ENCODE measurements at regions not wholly inside any gene's neighbourhood (a gene's known extent, or its start where the extent isn't known, plus 50 kb on each side); places are given as distances from the start of the nearest gene placed in this dataset.

DNA sequence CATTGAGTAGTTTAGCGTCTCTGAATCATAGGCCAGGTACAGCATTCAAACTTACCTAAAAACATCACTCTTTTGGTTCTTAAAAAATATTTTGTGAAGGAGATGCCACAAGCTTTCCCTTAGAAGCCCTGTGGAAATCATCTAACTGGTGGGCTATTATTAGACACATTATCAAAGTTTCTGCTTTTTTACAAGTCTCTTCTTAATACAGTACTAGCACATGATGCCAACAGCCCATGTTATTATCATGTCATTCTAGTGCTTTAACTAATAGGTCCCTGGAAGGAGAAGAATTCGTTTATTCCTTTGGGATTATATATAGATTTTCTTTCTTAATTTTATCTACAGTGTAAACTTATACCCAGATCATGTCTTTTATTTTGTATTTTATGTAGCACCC is 146.0 kb upstream of the PTPRK start:
- 73% methylated on average over 2 of the region's 2 CpGs for WGBS
- H3K36me3 ChIP-seq, result no peaks in the 10 kb centered on the region
- TF ChIP-seq, protein P1, sequence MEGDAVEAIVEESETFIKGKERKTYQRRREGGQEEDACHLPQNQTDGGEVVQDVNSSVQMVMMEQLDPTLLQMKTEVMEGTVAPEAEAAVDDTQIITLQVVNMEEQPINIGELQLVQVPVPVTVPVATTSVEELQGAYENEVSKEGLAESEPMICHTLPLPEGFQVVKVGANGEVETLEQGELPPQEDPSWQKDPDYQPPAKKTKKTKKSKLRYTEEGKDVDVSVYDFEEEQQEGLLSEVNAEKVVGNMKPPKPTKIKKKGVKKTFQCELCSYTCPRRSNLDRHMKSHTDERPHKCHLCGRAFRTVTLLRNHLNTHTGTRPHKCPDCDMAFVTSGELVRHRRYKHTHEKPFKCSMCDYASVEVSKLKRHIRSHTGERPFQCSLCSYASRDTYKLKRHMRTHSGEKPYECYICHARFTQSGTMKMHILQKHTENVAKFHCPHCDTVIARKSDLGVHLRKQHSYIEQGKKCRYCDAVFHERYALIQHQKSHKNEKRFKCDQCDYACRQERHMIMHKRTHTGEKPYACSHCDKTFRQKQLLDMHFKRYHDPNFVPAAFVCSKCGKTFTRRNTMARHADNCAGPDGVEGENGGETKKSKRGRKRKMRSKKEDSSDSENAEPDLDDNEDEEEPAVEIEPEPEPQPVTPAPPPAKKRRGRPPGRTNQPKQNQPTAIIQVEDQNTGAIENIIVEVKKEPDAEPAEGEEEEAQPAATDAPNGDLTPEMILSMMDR (IDR thresholded peaks at IDR 0.05), result no peak
- TF ChIP-seq POLR2A (IDR thresholded peaks at IDR 0.05) (no peak), POLR2AphosphoS5 (IDR thresholded peaks at IDR 0.05) (no peak)
- H3K27ac ChIP-seq, result no peak overlapping the region
- DNase-seq (ENCODE audit: low spot score), result no peak
- intact Hi-C loops (cut with DNase I), result no loop called here
- no peak overlapping the region for H3K4me3 ChIP-seq
- H3K4me1 ChIP-seq (replicated peaks), result no peaks in the 10 kb centered on the region
- no peaks in the 10 kb centered on the region for H3K9me3 ChIP-seq
- H3K27me3 ChIP-seq (replicated peaks; ENCODE audit: insufficient read depth), result no peaks in the 10 kb centered on the region

DNA sequence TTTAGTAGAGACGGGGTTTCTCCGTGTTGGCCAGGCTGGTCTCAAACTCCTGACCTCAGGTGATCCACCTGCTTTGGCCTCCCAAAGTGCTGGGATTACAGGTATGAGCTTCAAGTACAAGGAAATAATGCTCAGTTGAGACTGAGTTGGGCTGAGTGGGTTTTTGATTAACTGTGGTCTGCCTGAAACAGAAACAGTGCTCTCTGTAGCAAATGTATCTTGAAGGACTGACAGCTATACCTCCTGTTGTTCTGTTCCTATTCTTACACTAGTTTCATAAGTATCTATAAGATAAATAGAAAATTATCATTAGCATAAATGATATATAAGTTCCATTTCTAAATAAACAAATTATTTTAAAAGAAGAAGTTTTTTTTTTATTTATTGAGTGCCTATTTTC is 142.8 kb upstream of the PTPRK start:
- Histone ChIP-seq H3K36me3 (no peaks in the 10 kb centered on the region), H3K4me1 (replicated peaks) (no peaks in the 10 kb centered on the region), H3K27ac (no peak overlapping the region), H3K27me3 (replicated peaks; ENCODE audit: insufficient read depth) (no peaks in the 10 kb centered on the region), H3K4me3 (no peak overlapping the region), H3K9me3 (no peaks in the 10 kb centered on the region)
- WGBS, result 88% methylated on average over 2 of the region's 2 CpGs
- intact Hi-C loops (cut with DNase I), result no loop called here
- no peak for DNase-seq (ENCODE audit: low spot score)
- TF ChIP-seq POLR2A (IDR thresholded peaks at IDR 0.05), result no peak
- TF ChIP-seq, protein P1 (IDR thresholded peaks at IDR 0.05), result no peak
- no peak for TF ChIP-seq POLR2AphosphoS5 (IDR thresholded peaks at IDR 0.05)

DNA sequence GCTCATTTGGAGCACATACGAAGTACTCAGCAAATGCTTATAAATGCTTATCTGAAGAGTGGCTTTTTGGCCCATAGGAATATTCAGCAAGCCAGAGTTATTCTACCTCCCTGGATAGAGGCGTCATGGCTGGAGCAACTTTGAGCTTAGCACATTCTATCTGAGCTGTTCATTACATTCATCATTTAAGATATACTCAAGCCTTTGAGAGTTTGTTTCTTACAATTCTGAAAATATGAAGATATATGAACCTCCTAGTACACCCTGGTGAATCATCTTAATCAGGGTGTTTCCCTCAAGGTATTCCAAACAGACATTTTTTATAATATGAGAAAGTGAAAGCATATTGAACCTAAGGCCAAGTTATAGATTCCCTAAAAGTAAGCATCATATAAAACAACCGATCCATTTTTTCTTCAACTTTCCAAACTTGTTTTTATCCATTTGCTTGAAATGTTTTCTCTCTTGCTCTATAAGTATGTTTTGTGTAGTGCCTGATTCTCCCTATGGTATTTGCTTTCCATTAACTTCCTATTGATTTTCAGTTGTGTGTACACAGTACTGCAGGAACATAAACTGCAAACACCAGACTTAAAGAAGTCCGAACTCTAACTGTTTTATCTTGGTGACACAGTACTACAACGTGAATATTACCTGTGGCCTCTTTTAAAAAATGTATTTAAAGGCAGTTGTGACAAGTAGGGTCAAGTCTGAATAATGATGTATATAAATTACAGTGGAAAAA is 139.7 kb upstream of the PTPRK start:
- H3K4me1 ChIP-seq (replicated peaks), result no peaks in the 10 kb centered on the region
- H3K36me3 ChIP-seq, result no peaks in the 10 kb centered on the region
- no peak for TF ChIP-seq POLR2AphosphoS5 (IDR thresholded peaks at IDR 0.05)
- no peak for TF ChIP-seq POLR2A (IDR thresholded peaks at IDR 0.05)
- TF ChIP-seq, protein P1 (IDR thresholded peaks at IDR 0.05), result no peak
- no peak overlapping the region for H3K27ac ChIP-seq
- WGBS, result 50% methylated on average over 5 of the region's 5 CpGs
- H3K9me3 ChIP-seq, result no peaks in the 10 kb centered on the region
- H3K27me3 ChIP-seq (replicated peaks; ENCODE audit: insufficient read depth), result no peaks in the 10 kb centered on the region
- no peak for DNase-seq (ENCODE audit: low spot score)
- intact Hi-C loops (cut with DNase I), result no loop called here
- H3K4me3 ChIP-seq, result no peak overlapping the region

DNA sequence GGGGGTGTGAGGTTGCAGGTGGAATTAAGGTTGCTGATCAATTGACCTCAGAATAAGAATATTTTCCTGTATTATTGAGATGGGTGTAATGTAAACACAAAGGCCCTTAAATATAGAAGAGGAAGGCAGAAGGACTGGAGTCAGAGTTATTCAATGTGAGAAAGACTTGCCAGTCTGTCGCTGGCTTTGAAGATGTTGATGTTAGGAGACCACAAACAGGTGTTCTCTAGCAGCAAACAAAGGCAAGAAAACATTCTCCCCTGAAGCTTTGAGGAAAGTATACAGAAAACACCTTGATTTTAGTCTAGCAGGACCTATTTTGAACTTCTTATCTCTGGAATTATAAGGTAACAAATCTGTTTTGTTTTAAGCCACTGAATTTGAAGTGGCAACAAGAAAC is 138.9 kb upstream of the PTPRK start:
- no peak for DNase-seq (ENCODE audit: low spot score)
- TF ChIP-seq, protein P1 (IDR thresholded peaks at IDR 0.05), result no peak
- TF ChIP-seq POLR2A (IDR thresholded peaks at IDR 0.05) (no peak), POLR2AphosphoS5 (IDR thresholded peaks at IDR 0.05) (no peak)
- intact Hi-C loops (cut with DNase I), result no loop called here
- Histone ChIP-seq H3K36me3 (no peaks in the 10 kb centered on the region), H3K9me3 (no peaks in the 10 kb centered on the region), H3K27ac (no peak overlapping the region), H3K4me1 (replicated peaks) (no peaks in the 10 kb centered on the region), H3K27me3 (replicated peaks; ENCODE audit: insufficient read depth) (no peaks in the 10 kb centered on the region), H3K4me3 (no peak overlapping the region)
- 42% methylated on average over 1 of the region's 1 CpG for WGBS

DNA sequence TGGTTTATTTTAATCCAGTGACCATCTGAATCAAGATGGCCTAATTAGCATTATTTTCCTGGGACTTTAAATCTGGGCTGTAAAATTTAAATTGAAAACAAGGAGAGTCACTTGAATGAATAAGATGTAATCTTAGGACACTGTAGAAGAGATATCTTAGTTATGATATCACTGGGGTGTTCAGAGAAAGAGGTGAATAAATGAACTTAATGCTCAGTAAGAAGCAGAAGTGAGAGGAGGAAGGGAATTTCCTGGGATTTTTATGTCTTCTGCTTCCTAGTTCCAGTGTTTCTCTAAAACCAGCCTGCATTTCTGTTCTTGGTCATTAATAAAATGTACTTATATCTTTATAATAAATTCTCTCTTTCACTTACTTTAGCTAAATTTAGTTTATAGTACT is 136.8 kb upstream of the PTPRK start:
- Histone ChIP-seq H3K27ac (no peak overlapping the region), H3K27me3 (replicated peaks; ENCODE audit: insufficient read depth) (no peaks in the 10 kb centered on the region), H3K4me3 (no peak overlapping the region), H3K4me1 (replicated peaks) (no peaks in the 10 kb centered on the region), H3K9me3 (no peaks in the 10 kb centered on the region), H3K36me3 (no peaks in the 10 kb centered on the region)
- TF ChIP-seq, protein P1 (IDR thresholded peaks at IDR 0.05), result no peak
- no peak for TF ChIP-seq POLR2AphosphoS5 (IDR thresholded peaks at IDR 0.05)
- no peak for TF ChIP-seq POLR2A (IDR thresholded peaks at IDR 0.05)
- intact Hi-C loops (cut with DNase I), result no loop called here
- DNase-seq (ENCODE audit: low spot score), result no peak
